NB4 (cell line): ENCODE measurements at regions not wholly inside any gene's neighbourhood (a gene's known extent, or its start where the extent isn't known, plus 50 kb on each side); places are given as distances from the start of the nearest gene placed in this dataset.

Source experiments
- MYC ChIP-seq: IDR thresholded peaks from 2 replicates; pipeline ENCODE4 v1.6.1; 2011; ENCODE audit warnings: low read depth, low read length
- POLR2A ChIP-seq: IDR thresholded peaks from 2 replicates; pipeline ENCODE4 v1.6.1; 2011; ENCODE audit warnings: mild to moderate bottlenecking; ENCODE audit not compliant: insufficient read length; ENCODE audit errors: extremely low read depth
- TF ChIP-seq, protein P1 (sequence below): IDR thresholded peaks from one replicate; pipeline ENCODE4 v1.5.1; 2012; ENCODE audit warnings: low read depth, low read length
- TF ChIP-seq, protein P2 (sequence below): IDR thresholded peaks from 2 replicates; pipeline ENCODE4 v1.6.1; 2011; ENCODE audit warnings: low read depth, low read length

DNA sequence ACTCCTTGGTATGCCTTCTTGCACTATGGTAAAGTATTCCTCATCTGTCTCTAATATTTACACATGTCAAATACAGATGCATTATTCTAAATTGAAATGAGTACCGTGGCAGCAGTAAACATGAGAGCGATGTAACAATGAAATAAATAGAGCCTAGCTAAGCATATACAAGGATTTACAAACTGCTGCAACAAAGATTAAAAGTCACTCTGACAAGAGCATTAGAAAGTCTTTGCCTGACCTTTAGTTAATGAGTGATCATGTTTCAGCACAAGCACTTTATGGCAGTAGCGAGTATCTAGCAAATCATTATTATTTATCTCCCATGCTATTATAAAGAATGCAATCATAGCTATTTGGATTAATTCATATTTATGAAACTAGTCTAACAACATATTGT lies 547.0 kb upstream of the NDST4 start:
- TF ChIP-seq, protein P1, sequence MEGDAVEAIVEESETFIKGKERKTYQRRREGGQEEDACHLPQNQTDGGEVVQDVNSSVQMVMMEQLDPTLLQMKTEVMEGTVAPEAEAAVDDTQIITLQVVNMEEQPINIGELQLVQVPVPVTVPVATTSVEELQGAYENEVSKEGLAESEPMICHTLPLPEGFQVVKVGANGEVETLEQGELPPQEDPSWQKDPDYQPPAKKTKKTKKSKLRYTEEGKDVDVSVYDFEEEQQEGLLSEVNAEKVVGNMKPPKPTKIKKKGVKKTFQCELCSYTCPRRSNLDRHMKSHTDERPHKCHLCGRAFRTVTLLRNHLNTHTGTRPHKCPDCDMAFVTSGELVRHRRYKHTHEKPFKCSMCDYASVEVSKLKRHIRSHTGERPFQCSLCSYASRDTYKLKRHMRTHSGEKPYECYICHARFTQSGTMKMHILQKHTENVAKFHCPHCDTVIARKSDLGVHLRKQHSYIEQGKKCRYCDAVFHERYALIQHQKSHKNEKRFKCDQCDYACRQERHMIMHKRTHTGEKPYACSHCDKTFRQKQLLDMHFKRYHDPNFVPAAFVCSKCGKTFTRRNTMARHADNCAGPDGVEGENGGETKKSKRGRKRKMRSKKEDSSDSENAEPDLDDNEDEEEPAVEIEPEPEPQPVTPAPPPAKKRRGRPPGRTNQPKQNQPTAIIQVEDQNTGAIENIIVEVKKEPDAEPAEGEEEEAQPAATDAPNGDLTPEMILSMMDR, result no peak
- TF ChIP-seq POLR2A (no peak), MYC (no peak)
- TF ChIP-seq, protein P2, sequence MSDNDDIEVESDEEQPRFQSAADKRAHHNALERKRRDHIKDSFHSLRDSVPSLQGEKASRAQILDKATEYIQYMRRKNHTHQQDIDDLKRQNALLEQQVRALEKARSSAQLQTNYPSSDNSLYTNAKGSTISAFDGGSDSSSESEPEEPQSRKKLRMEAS, result no peak
